B cell (primary cell): ENCODE measurements at regions not wholly inside any gene's neighbourhood (a gene's known extent, or its start where the extent isn't known, plus 50 kb on each side); places are given as distances from the start of the nearest gene placed in this dataset.

Source experiments
- ATAC-seq: fragments of 200-7000 bp; cut with Tn5 transposase; one replicate; pipeline ENCODE4 v1.10.0; 2021; ENCODE audit warnings: low read depth, mild to moderate bottlenecking, moderate number of reproducible peaks, moderate library complexity
- CTCF ChIA-PET: fragments of 350-600 bp; sonication (Branson Sonifier 250); formaldehyde crosslinking; loops from one replicate; lab custom pipeline; 2021; ENCODE audit warnings: antibody characterized with exemption, inconsistent platforms; lab: Charles Lee
- POLR2A ChIA-PET: fragments of 350-600 bp; sonication (Branson Sonifier 250); formaldehyde crosslinking; loops from one replicate; lab custom pipeline; 2021; ENCODE audit warnings: antibody characterized with exemption; lab: Charles Lee
- DNase-seq: peaks from one replicate; pipeline ENCODE4 v3.0.0; 2013
- H2AFZ ChIP-seq: 2 replicates; pipeline ENCODE4 v1.6.1; 2012; ENCODE audit warnings: mild to moderate bottlenecking, low read depth, low read length; ENCODE audit not compliant: insufficient read depth, poor library complexity, severe bottlenecking
- H3K27ac ChIP-seq, 2 donors: 1 replicate in 1 of 2; 2 replicates in 1 of 2; pipeline ENCODE4 v1.5.1; 2012 to 2013; ENCODE audit warnings: low read length in 2 of 2, mild to moderate bottlenecking in 2 of 2, moderate library complexity in 1 of 2
- H3K27me3 ChIP-seq, 4 experiments: fragments of 200-600 bp in 1 of 4; sonication (generic) in 1 of 4; replicated peaks in 1 of 4; 1 replicate in 2 of 4; 2 replicates in 2 of 4; pipeline versions ENCODE4 v1.6.1 to v1.7.0; 2013 to 2016; ENCODE audit warnings: low read length in 3 of 4, mild to moderate bottlenecking in 2 of 4, mixed read lengths in 1 of 4, moderate library complexity in 1 of 4; ENCODE audit not compliant: insufficient read depth in 4 of 4, control insufficient read depth in 3 of 4; ENCODE audit errors: control extremely low read depth in 1 of 4
- H3K36me3 ChIP-seq, 2 experiments: replicated peaks in 1 of 2; 1 replicate in 1 of 2; 2 replicates in 1 of 2; pipeline versions ENCODE4 v1.6.1 to v1.7.1; 2013; ENCODE audit warnings: low read length in 1 of 2; ENCODE audit not compliant: insufficient read depth in 2 of 2, control insufficient read depth in 1 of 2; ENCODE audit errors: control extremely low read depth in 1 of 2, extremely low read depth in 1 of 2
- H3K4me1 ChIP-seq, 2 donors: fragments of 200-600 bp in 1 of 2; sonication (generic) in 1 of 2; 1 replicate in 1 of 2; 2 replicates in 1 of 2; pipeline versions ENCODE4 v1.5.1 to v1.6.1; 2013 to 2017; ENCODE audit warnings: low read length in 2 of 2; ENCODE audit not compliant: control insufficient read depth in 2 of 2, insufficient read depth in 2 of 2
- H3K4me2 ChIP-seq: replicated peaks from 2 replicates; pipeline ENCODE3; 2012; ENCODE audit warnings: mild to moderate bottlenecking, low read depth, low read length; ENCODE audit not compliant: poor library complexity, severe bottlenecking
- H3K4me3 ChIP-seq, 5 experiments: fragments of 200-600 bp in 1 of 5; sonication (generic) in 1 of 5; 1 replicate in 3 of 5; 2 replicates in 2 of 5; pipeline versions ENCODE4 v1.5.1 to v1.7.0; 2011 to 2016; ENCODE audit warnings: low read length in 4 of 5, mild to moderate bottlenecking in 4 of 5, low read depth in 2 of 5, control low read depth in 1 of 5, moderate library complexity in 1 of 5; ENCODE audit not compliant: insufficient read depth in 1 of 5; ENCODE audit errors: control extremely low read depth in 1 of 5, extremely low read depth in 1 of 5
- H3K79me2 ChIP-seq: fragments of 200-600 bp; sonication (generic); one replicate; pipeline ENCODE4 v1.6.0; 2016; ENCODE audit warnings: low read length; ENCODE audit not compliant: control insufficient read depth, insufficient read depth
- H3K9ac ChIP-seq: fragments of 200-600 bp; sonication (generic); 2 replicates; pipeline ENCODE4 v1.6.1; 2017; ENCODE audit warnings: mild to moderate bottlenecking, low read length, moderate library complexity
- H3K9me3 ChIP-seq, 3 donors: one replicate each; pipeline versions ENCODE4 v1.6.1 to v1.7.1; 2013; ENCODE audit warnings: low read length in 2 of 3; ENCODE audit not compliant: control insufficient read depth in 2 of 3, insufficient read depth in 1 of 3; ENCODE audit errors: control extremely low read depth in 1 of 3
- H4K20me1 ChIP-seq: 2 replicates; pipeline ENCODE4 v1.6.0; 2012; ENCODE audit warnings: mild to moderate bottlenecking, low read length; ENCODE audit not compliant: insufficient read depth, control insufficient read depth, poor library complexity, severe bottlenecking
- H3K27ac Mint-ChIP-seq: one replicate; pipeline ENCODE4 v1.8.0; 2021; ENCODE audit warnings: mixed read lengths
- H3K27me3 Mint-ChIP-seq: one replicate; pipeline ENCODE4 v1.8.0; 2021; ENCODE audit warnings: mixed read lengths
- H3K4me1 Mint-ChIP-seq: one replicate; pipeline ENCODE4 v1.8.0; 2021; ENCODE audit warnings: mixed read lengths
- H3K4me3 Mint-ChIP-seq: one replicate; pipeline ENCODE4 v1.8.0; 2021; ENCODE audit warnings: mixed read lengths
- H3K9me3 Mint-ChIP-seq: one replicate; pipeline ENCODE4 v1.8.0; 2022; ENCODE audit warnings: mixed read lengths; ENCODE audit not compliant: insufficient read depth
- CTCF ChIP-seq: fragments of 200-600 bp; IDR thresholded peaks from one replicate; pipeline ENCODE4 v1.8.0; 2022; ENCODE audit warnings: antibody characterized with exemption, mild to moderate bottlenecking
- EZH2 ChIP-seq: IDR thresholded peaks from 2 replicates; pipeline ENCODE4 v1.6.1; 2012; ENCODE audit warnings: borderline replicate concordance, low read depth, mild to moderate bottlenecking, moderate library complexity, low read length; ENCODE audit not compliant: insufficient read depth, poor library complexity, severe bottlenecking
- WGBS: methylation state at CpG from one replicate; pipeline ENCODE4 v1.1.5; 2013; ENCODE audit warnings: missing lambda C conversion rate; ENCODE audit not compliant: insufficient coverage; 5-methylcytosine and 5-hydroxymethylcytosine counted together
- intact Hi-C: fragments of 100-400 bp; cut with micrococcal nuclease; formaldehyde crosslinking; loops from one replicate; pipeline ENCODE4 v1.10.0; 2022

GRCh38 chr2:210956101-210956500, 399.7 kb downstream of the CPS1 start:
- POLR2A ChIA-PET = no interaction called here
- Histone ChIP-seq H3K27me3 (no peaks in the 10 kb centered on the region), H3K36me3 (no peaks in the 10 kb centered on the region), H3K9me3 (no peaks in the 10 kb centered on the region), H2AFZ (no peak overlapping the region), H3K4me1 (no peaks in the 10 kb centered on the region), H3K9ac (no peak overlapping the region), H4K20me1 (no peaks in the 10 kb centered on the region), H3K27ac (no peak overlapping the region), H3K4me3 (no peak overlapping the region), H3K79me2 (no peaks in the 10 kb centered on the region), H3K4me2 (no peak overlapping the region)
- CTCF ChIA-PET = no interaction called here
- Mint-ChIP-seq H3K27me3 (no peaks in the 10 kb centered on the region), H3K4me1 (no peaks in the 10 kb centered on the region), H3K4me3 (no peak overlapping the region), H3K27ac (no peak overlapping the region), H3K9me3 (peaks cover 3% of the 10 kb centered on the region)
- DNase-seq = no peak
- TF ChIP-seq EZH2 = no peak
- TF ChIP-seq CTCF = no peak
- ATAC-seq = no peak
- intact Hi-C loops = no loop called here

- intact Hi-C loops = no loop called here
- no peak overlapping the region for H3K4me2 ChIP-seq
- Mint-ChIP-seq H3K4me1 (no peaks in the 10 kb centered on the region), H3K27me3 (no peaks in the 10 kb centered on the region), H3K27ac (no peak overlapping the region), H3K4me3 (no peak overlapping the region), H3K9me3 (no peaks in the 10 kb centered on the region)
- CTCF ChIA-PET = no interaction called here
- H3K27me3 ChIP-seq = no peaks in the 10 kb centered on the region
- no peak for DNase-seq
- no peak overlapping the region for H3K27ac ChIP-seq
- no peaks in the 10 kb centered on the region for H3K4me1 ChIP-seq
- WGBS = 80% methylated on average over 1 of the region's 2 CpGs
- H3K79me2 ChIP-seq = no peaks in the 10 kb centered on the region
- no peaks in the 10 kb centered on the region for H3K9me3 ChIP-seq
- H4K20me1 ChIP-seq = no peaks in the 10 kb centered on the region
- H3K9ac ChIP-seq = no peak overlapping the region
- TF ChIP-seq CTCF = no peak
- TF ChIP-seq EZH2 = no peak
- H3K4me3 ChIP-seq = no peak overlapping the region
- no peak overlapping the region for H2AFZ ChIP-seq
- H3K36me3 ChIP-seq = no peaks in the 10 kb centered on the region
- POLR2A ChIA-PET = no interaction called here
- no peak for ATAC-seq
Measured at GRCh38 chr2:210961249-210961648, 404.9 kb downstream of the CPS1 start.
